ENCODE measurements at regions not wholly inside any gene's neighbourhood (a gene's known extent, or its start where the extent isn't known, plus 50 kb on each side); places are given as distances from the start of the nearest gene placed in this dataset.
"Not testable (repeated sequence)": the region's sequence is repeated elsewhere in the genome, so short reads cannot be mapped to it uniquely, and the experiment has no call there.

DNA sequence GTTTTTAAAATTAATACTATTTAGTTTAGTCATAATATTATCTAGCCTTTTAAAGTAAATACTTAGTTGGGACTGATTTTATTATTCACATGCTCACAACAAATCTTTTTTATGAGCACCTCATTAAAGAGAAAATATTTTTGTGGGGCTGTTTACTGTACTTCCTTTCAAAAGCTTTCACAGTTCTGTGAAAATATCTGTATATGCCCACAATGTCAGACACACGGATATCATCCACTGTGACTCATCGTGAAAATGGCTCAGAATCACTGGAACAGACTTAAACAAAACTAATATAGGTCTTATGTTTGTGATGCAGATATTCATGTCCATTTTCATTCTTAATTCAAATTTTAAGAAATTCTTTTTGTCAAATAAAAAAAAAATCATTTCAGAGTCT, 305.2 kb downstream of the RAB38 start:
- no peak for DNase-seq

DNA sequence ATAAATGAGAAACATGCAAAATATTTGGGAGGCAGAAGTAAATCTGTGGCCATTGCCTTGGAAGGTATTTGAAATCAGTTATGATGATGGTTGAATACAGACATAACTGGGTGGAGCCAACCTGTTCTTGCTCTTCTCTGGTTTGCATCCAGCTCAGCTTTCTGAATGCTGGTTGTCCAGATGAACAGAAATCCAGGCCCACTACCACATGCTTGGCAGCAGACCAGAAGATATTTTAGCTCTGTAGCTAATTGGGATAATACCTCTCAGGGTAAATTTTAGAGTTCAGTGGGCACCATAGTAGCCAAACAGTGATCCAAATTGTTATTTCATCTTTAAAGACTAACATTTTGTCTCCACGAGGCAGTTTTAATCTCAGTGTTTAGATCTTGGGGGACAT, 308.3 kb downstream of the RAB38 start:
- DNase-seq: no peak

- no peak for DNase-seq
These were observed 314.2 kb downstream of the RAB38 start for GRCh38 chr11:87861030-87861429.

GRCh38 chr11:87859636-87860035, 315.6 kb downstream of the RAB38 start:
- no peak for DNase-seq

DNA sequence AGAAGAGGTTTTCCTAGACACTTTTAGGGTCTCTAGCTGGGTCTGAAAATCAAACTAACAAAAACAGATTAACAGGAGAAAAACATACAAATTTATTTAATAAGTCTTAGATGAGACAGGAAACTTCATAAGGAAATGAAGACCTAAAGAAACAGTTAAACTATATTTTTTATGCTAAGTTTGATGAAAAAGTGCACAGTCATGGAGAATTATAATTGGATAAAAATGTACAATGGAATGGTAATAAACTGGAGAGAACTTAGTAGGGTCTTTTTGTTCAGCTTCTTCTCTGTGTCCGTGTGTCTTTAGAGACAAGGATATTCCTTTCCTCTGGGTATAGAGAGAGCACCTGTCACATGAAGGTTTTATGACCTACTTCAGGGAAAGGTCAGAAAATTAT, 323.4 kb downstream of the RAB38 start:
- DNase-seq: no peak

- DNase-seq: no peak
These were observed 324.0 kb downstream of the RAB38 start for GRCh38 chr11:87851234-87851633.

DNA sequence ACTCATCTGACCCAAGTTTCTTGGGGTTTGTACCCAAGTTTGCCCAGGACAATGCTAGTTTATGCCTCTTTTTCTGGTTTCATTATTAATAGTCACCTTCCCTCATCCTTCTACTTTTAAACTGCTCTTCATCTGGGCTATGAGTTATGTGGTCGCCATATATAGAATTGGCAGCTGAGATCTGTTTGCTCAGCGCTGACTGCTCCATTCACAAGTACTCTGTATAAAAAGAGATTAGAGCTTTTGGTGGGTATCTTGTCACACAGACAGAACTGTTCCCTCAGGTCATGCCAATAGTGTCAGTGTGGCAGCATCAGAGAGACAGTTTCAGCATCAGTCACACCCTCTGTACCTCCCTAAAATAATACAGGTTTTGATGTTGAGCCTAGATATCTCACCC, 326.0 kb downstream of the RAB38 start:
- no peak for DNase-seq

GRCh38 chr11:87840786-87841185, 334.5 kb downstream of the RAB38 start:
- no peak for DNase-seq

DNA sequence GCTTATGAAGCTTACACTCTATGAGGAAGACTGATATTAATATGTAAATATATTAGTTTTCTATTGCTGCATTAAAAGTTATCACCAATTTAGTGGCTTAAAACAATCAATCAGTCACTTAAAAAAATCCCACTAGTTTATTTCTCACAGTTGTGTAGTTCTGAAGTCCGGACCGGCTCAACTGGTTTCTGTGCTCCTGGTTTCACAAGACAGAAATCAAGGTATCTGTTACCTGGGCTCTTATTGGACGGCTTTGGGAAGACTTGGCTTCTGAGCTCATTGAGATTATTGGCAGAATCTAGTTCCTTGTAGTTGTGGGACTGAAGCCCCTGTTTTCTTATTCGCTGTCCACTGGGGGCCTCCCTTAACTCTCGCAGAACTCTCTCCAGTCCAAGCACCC, 343.0 kb downstream of the RAB38 start:
- DNase-seq: no peak

DNA sequence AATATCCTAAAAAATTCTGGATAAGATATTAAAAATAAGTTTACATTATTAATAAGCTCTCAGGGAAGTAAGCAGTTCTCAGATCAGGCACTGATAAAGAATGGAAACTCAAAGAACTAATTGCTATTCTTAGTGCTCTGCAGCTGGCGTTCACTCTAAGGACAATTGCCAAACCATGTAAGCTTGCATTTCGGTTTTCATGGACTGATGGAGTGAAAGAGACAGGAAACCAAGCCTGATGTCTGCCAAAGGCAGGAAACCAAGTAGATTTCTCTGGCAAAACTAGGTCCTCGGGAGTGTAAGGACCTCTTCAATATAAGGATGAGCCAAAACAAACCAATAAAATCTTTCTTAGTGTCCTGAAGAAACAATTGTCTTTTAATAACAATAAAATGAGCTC, 355.2 kb downstream of the RAB38 start:
- DNase-seq: no peak

DNA sequence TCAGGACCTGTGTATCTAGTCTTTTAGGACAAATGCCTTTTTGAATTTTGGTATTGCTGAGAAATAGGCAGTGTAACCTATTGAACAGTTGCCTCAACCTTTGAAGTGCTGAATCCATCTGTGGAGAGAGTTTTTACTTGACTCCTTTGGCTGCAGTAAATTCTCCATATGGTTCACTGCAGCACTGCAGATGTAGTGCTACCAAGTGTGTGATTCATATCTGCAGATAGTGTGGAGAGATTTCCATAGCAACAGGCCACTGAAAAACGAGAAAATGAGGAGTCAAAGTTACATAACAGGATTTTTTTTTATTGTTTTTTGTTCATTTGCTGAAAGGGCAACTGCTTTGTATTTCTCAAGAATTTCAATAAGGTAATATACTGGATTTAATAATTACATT, 356.1 kb downstream of the RAB38 start:
- no peak for DNase-seq

DNA sequence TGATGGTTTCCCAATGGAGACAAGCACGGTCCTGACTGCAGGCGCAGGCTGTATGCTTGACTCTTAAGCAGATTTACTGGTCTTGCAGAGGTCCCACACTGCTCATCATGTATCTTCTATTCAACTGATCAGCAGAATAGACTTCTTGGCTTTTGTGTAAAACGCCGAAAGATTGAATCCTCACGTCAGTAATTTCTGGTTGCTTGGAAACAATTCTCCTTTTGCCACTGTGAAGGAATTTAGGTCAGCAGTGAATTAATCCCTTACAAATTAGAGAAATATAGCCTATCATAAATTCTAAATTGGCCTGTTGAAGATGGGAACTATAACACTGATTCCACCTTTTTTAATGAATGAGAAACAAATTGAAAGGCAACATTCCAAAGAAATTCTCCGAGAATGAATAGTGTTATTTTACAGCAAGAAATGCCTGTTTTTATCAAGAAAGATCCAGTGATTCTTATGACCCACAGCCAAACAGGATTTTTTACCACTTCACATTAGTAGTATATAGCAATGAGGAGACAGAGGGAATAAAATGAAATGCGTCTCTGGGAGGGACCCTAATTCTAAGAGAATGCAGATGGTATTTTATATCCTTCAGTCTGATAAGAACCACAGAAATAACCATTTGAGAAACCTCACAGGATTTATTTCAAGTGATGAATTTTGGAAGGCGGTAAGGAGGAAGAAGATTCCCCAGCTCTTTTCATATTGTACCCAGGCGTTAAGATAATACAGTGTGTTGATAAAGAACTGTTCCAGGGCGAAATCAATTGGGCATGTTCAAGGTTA, 362.5 kb downstream of the RAB38 start:
- DNase-seq: no peak

GRCh38 chr11:87810486-87810885, 364.8 kb downstream of the RAB38 start:
- no peak for DNase-seq

GRCh38 chr11:87809256-87809655, 366.0 kb downstream of the RAB38 start:
- no peak for DNase-seq

- DNase-seq: no peak
These were observed 371.1 kb downstream of the RAB38 start for GRCh38 chr11:87804176-87804575.

GRCh38 chr11:87803748-87804147, 371.5 kb downstream of the RAB38 start:
- DNase-seq: no peak

GRCh38 chr11:87784862-87785261, 390.4 kb downstream of the RAB38 start:
- DNase-seq: not testable (repeated sequence)

DNA sequence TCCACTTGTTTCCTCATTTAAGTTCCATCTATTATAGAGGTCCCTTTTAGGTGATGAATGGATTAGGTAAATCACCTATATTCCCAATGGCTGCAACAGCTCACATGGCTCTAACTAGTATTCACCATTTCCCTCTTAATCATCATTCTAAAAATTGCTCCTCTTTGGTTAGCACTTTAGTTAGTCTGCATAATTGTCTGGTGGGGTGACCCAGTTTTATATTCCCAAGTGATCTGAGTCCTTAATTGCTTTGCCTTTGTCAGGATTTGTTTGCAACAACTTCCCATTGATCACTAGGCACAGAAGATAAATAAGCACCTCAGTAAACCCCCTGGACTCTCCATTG, 395.2 kb downstream of the RAB38 start:
- DNase-seq: no peak

- DNase-seq: no peak
These were observed 395.8 kb downstream of the RAB38 start for GRCh38 chr11:87779276-87780067.

DNA sequence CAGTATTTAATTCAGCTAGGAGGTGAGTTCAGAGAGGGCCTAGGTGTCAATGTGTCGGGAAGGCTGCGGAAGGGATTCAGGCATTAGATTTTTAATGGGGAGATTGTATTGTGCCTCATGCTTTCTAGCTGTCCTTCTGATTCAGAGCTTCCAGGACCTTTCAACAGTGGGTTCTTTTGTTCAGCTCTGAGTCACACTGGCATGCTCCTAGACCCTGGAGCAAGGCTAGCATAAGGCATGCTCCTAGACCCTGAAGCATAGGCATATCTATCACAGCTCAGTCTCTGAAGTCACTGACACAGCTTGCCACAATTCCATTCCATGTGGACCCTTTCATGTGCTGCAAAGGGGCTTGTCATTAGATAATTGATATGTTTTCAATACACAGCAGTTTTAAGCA, 396.9 kb downstream of the RAB38 start:
- no peak for DNase-seq

DNA sequence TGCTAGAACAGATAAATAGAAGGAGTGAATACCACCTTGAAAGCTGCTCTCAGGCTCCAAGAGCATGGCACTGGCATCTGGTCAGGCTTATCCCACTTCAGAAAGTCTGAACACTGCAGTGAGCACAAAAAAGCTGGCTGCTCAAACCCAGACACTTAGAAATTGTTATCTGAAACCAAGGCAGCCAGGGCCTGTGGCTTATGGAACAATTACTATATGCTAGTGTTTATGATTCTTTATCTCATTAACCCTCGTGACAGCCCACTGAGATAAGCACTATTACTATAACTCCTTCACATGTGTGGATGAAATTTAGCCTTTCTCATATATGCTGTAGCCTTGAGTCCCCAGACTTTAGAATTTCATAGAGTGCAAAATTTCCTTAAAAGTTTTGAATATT, 400.2 kb downstream of the RAB38 start:
- DNase-seq: no peak

DNA sequence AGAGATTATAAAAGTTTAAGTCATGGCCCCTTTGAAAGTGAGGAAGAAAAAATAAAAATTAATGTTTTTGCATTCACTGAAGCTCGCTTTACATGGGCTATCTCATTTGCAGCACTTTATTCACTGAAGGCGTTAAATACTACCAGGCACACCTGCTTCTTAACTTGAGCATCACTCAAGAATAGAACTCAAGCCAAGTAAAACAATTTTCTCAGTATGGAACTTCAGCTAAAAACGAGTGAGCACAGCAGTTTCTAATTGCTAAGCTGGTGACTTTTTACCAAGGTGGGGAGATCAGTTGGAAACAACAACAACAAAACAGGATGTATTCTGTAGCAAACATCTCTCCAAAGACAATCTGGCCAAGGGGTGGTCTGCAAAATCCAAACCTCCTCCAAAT, 405.6 kb downstream of the RAB38 start:
- no peak for DNase-seq

GRCh38 chr11:87767615-87768014, 407.6 kb downstream of the RAB38 start:
- no peak for DNase-seq

GRCh38 chr11:87764075-87764474, 411.2 kb downstream of the RAB38 start:
- not testable (repeated sequence) for DNase-seq

- DNase-seq: no peak
These were observed 420.6 kb downstream of the RAB38 start for GRCh38 chr11:87754685-87755084.

All from NCI-H1436 treated with DMSO at 0.1 percent for 48 hours (cell line).